H1 (cell line): ENCODE measurements at regions not wholly inside any gene's neighbourhood (a gene's known extent, or its start where the extent isn't known, plus 50 kb on each side); places are given as distances from the start of the nearest gene placed in this dataset.

Experiments used
- ASH2L ChIP-seq: fragments of 200-600, 300-600 bp; sonication (generic); IDR thresholded peaks from one replicate; pipeline ENCODE4 v1.7.1; 2017; ENCODE audit warnings: low read length
- ATF2 ChIP-seq: IDR thresholded peaks from 2 replicates; pipeline ENCODE4 v1.6.1; 2012; ENCODE audit warnings: low read length, inconsistent platforms
- EP300 ChIP-seq, 2 experiments: IDR thresholded peaks; 1 replicate in 1 of 2; 2 replicates in 1 of 2; pipeline ENCODE4 v1.6.1; 2011 to 2012; ENCODE audit warnings: low read depth in 2 of 2, low read length in 2 of 2, mild to moderate bottlenecking in 2 of 2, borderline replicate concordance in 1 of 2, inconsistent platforms in 1 of 2, moderate library complexity in 1 of 2
- EZH2 ChIP-seq: fragments of 200-600 bp; sonication (generic); IDR thresholded peaks from 2 replicates; pipeline ENCODE4 v1.7.1; 2012; ENCODE audit warnings: low read depth, mild to moderate bottlenecking, moderate library complexity, low read length, inconsistent platforms; ENCODE audit not compliant: severe bottlenecking
- NANOG ChIP-seq: IDR thresholded peaks from 2 replicates; pipeline ENCODE4 v1.6.1; 2011; ENCODE audit warnings: low read length, low read depth, mild to moderate bottlenecking, inconsistent platforms; ENCODE audit not compliant: insufficient read depth, poor library complexity, severe bottlenecking
- POLR2A ChIP-seq, 2 experiments: IDR thresholded peaks; 1 replicate in 1 of 2; 2 replicates in 1 of 2; pipeline ENCODE4 v1.6.1; 2011; ENCODE audit warnings: low read depth in 2 of 2, low read length in 2 of 2, mild to moderate bottlenecking in 2 of 2; ENCODE audit errors: control extremely low read depth in 1 of 2
- POLR2AphosphoS5 ChIP-seq: IDR thresholded peaks from 2 replicates; pipeline ENCODE4 v1.6.1; 2011; ENCODE audit warnings: low read depth, low read length
- RBBP5 ChIP-seq: IDR thresholded peaks from 2 replicates; pipeline ENCODE4 v1.7.1; 2012; ENCODE audit warnings: low read depth, mild to moderate bottlenecking, inconsistent platforms, low read length, moderate library complexity, borderline replicate concordance
- SP1 ChIP-seq: IDR thresholded peaks from 2 replicates; pipeline ENCODE4 v1.6.1; 2011; ENCODE audit warnings: low read depth, low read length
- TAF1 ChIP-seq: IDR thresholded peaks from 2 replicates; pipeline ENCODE4 v1.6.1; 2011; ENCODE audit warnings: mild to moderate bottlenecking, low read depth, low read length
- TEAD4 ChIP-seq: IDR thresholded peaks from 2 replicates; pipeline ENCODE4 v1.6.1; 2012; ENCODE audit warnings: low read depth, low read length, inconsistent platforms, mixed read lengths
- YY1 ChIP-seq: IDR thresholded peaks from 2 replicates; pipeline ENCODE4 v1.6.1; 2011; ENCODE audit warnings: low read depth, mild to moderate bottlenecking, low read length
- ZNF274 ChIP-seq: IDR thresholded peaks from 2 replicates; pipeline ENCODE4 v1.7.0; 2012; ENCODE audit warnings: low read length, borderline replicate concordance; ENCODE audit errors: extremely low read depth
- TF ChIP-seq, protein P1 (sequence below), 3 experiments: IDR thresholded peaks; 1 replicate in 2 of 3; 2 replicates in 1 of 3; pipeline versions ENCODE4 v1.5.1 to v1.6.1; 2011; ENCODE audit warnings: low read length in 3 of 3, mild to moderate bottlenecking in 3 of 3, inconsistent platforms in 2 of 3, low read depth in 1 of 3, moderate library complexity in 1 of 3; ENCODE audit not compliant: insufficient read depth in 1 of 3; ENCODE audit errors: control extremely low read depth in 1 of 3

DNA sequence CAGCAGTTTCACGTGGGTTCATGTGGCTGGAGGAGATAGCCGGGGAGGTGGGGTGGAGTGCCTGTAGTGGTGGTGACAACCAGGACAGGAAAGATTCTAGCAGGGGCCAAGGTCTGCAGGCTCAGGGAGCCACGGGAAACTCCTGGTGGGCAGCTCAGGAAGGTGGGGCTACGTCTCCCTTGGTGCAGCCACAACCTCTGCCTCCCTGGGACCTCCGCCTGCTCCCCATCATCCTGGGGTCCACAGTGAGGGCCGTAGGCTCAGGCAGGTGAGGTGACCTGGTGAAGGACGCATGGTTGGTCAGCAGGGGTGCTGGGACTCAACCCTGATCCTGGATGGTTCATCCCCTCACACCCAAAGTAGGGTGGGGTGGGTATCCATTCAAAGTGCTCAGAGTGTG is 524.1 kb downstream of the TBC1D22A start:
- TF ChIP-seq SP1 (no peak), ASH2L (no peak), POLR2AphosphoS5 (no peak), YY1 (no peak), EZH2 (no peak), POLR2A (IDR thresholded peaks at IDR 0.05; ENCODE audit: control extremely low read depth in 1 of 2, low read depth in 2 of 2, low read length in 2 of 2) (no peak), TEAD4 (no peak), ZNF274 (no peak), ATF2 (no peak), NANOG (no peak), EP300 (IDR thresholded peaks at IDR 0.05; ENCODE audit: borderline replicate concordance in 1 of 2, low read depth in 2 of 2, low read length in 2 of 2) (no peak), RBBP5 (no peak), TAF1 (no peak)
- TF ChIP-seq, protein P1, sequence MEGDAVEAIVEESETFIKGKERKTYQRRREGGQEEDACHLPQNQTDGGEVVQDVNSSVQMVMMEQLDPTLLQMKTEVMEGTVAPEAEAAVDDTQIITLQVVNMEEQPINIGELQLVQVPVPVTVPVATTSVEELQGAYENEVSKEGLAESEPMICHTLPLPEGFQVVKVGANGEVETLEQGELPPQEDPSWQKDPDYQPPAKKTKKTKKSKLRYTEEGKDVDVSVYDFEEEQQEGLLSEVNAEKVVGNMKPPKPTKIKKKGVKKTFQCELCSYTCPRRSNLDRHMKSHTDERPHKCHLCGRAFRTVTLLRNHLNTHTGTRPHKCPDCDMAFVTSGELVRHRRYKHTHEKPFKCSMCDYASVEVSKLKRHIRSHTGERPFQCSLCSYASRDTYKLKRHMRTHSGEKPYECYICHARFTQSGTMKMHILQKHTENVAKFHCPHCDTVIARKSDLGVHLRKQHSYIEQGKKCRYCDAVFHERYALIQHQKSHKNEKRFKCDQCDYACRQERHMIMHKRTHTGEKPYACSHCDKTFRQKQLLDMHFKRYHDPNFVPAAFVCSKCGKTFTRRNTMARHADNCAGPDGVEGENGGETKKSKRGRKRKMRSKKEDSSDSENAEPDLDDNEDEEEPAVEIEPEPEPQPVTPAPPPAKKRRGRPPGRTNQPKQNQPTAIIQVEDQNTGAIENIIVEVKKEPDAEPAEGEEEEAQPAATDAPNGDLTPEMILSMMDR (IDR thresholded peaks at IDR 0.05; ENCODE audit: control extremely low read depth in 1 of 3, insufficient read depth in 1 of 3, low read depth in 1 of 3, low read length in 3 of 3), result no peak
